Bronchial epithelial cell (primary cell): ENCODE measurements at regions not wholly inside any gene's neighbourhood (a gene's known extent, or its start where the extent isn't known, plus 50 kb on each side); places are given as distances from the start of the nearest gene placed in this dataset.

Experiments
- DNase-seq: peaks from one replicate; pipeline ENCODE4 v3.0.0-alpha.2; 2010; ENCODE audit warnings: low read depth
- FAIRE-seq: peaks from 2 replicates; lab custom pipeline; 2011; peaks lifted over from hg19 to GRCh38; lab: Jason Lieb, UNC
- H3K27me3 ChIP-seq: 2 replicates; pipeline ENCODE4 v1.5.1; 2011; ENCODE audit warnings: low read length; ENCODE audit not compliant: control insufficient read depth, insufficient read depth
- H3K36me3 ChIP-seq: 2 replicates; pipeline ENCODE4 v1.5.1; 2011; ENCODE audit warnings: low read length; ENCODE audit not compliant: control insufficient read depth, insufficient read depth
- H3K4me3 ChIP-seq: 2 replicates; pipeline ENCODE4 v1.5.1; 2011; ENCODE audit warnings: mild to moderate bottlenecking, low read depth, low read length, control low read depth
- CTCF ChIP-seq: IDR thresholded peaks from 2 replicates; pipeline ENCODE4 v1.5.1; 2011; ENCODE audit warnings: mild to moderate bottlenecking, moderate library complexity, low read length, control low read depth, inconsistent platforms; ENCODE audit not compliant: insufficient read depth, severe bottlenecking

GRCh38 chr12:28027947-28028724 lies 55.6 kb upstream of the PTHLH start:
- Histone ChIP-seq H3K36me3 (no peaks in the 10 kb centered on the region), H3K4me3 (no peak overlapping the region), H3K27me3 (no peaks in the 10 kb centered on the region)
- peak; percentile 40 for DNase-seq
- no peak for FAIRE-seq
- TF ChIP-seq CTCF: no peak

GRCh38 chr12:28032811-28033537 lies 60.4 kb upstream of the PTHLH start:
- DNase-seq (peak; percentile 97), FAIRE-seq (no peak)
- H3K27me3 ChIP-seq: no peaks in the 10 kb centered on the region
- no peak overlapping the region for H3K4me3 ChIP-seq
- TF ChIP-seq CTCF: no peak
- H3K36me3 ChIP-seq: no peaks in the 10 kb centered on the region

GRCh38 chr12:28033538-28033915 lies 61.0 kb upstream of the PTHLH start:
- no peak for TF ChIP-seq CTCF
- Histone ChIP-seq H3K4me3 (no peak overlapping the region), H3K27me3 (no peaks in the 10 kb centered on the region), H3K36me3 (no peaks in the 10 kb centered on the region)
- DNase-seq (peak; percentile 95), FAIRE-seq (no peak)

GRCh38 chr12:28034271-28034670 lies 61.7 kb upstream of the PTHLH start:
- Histone ChIP-seq H3K4me3 (no peak overlapping the region), H3K36me3 (no peaks in the 10 kb centered on the region), H3K27me3 (no peaks in the 10 kb centered on the region)
- FAIRE-seq: no peak
- no peak for TF ChIP-seq CTCF
- peak; percentile 88 for DNase-seq

GRCh38 chr12:28035500-28035899 lies 63.0 kb upstream of the PTHLH start:
- no peak overlapping the region for H3K4me3 ChIP-seq
- no peaks in the 10 kb centered on the region for H3K36me3 ChIP-seq
- no peak for FAIRE-seq
- peak; percentile 93 for DNase-seq
- no peak for TF ChIP-seq CTCF
- no peaks in the 10 kb centered on the region for H3K27me3 ChIP-seq
